Renal cortical epithelial cell (primary cell): ENCODE measurements at regions not wholly inside any gene's neighbourhood (a gene's known extent, or its start where the extent isn't known, plus 50 kb on each side); places are given as distances from the start of the nearest gene placed in this dataset.

Experiments used
- DNase-seq: peaks from one replicate; pipeline ENCODE4 v3.0.0-alpha.2; 2011; ENCODE audit warnings: low read depth

- DNase-seq: no peak
These were observed 357.1 kb upstream of the POU3F1 start for GRCh38 chr1:38403667-38404066.

- no peak for DNase-seq
These were observed 355.7 kb upstream of the POU3F1 start for GRCh38 chr1:38402230-38402815.

- DNase-seq: no peak
These were observed 350.0 kb upstream of the POU3F1 start for GRCh38 chr1:38396606-38397005.

- DNase-seq: no peak
These were observed 347.7 kb upstream of the POU3F1 start for GRCh38 chr1:38394303-38394702.

GRCh38 chr1:38392861-38393260 is 346.3 kb upstream of the POU3F1 start:
- no peak for DNase-seq

GRCh38 chr1:38381256-38381655 is 334.7 kb upstream of the POU3F1 start:
- DNase-seq: no peak

GRCh38 chr1:38376577-38376976 is 330.0 kb upstream of the POU3F1 start:
- DNase-seq: no peak

- no peak for DNase-seq
These were observed 328.4 kb upstream of the POU3F1 start for GRCh38 chr1:38375035-38375434.

GRCh38 chr1:38371505-38371844 is 324.9 kb upstream of the POU3F1 start:
- DNase-seq: no peak

- DNase-seq: no peak
These were observed 324.3 kb upstream of the POU3F1 start for GRCh38 chr1:38370716-38371504.

- DNase-seq: no peak
These were observed 318.6 kb upstream of the POU3F1 start for GRCh38 chr1:38365242-38365641.

GRCh38 chr1:38361566-38361965 is 315.0 kb upstream of the POU3F1 start:
- no peak for DNase-seq

GRCh38 chr1:38360807-38361206 is 314.2 kb upstream of the POU3F1 start:
- no peak for DNase-seq

- no peak for DNase-seq
These were observed 307.4 kb upstream of the POU3F1 start for GRCh38 chr1:38353956-38354355.

GRCh38 chr1:38352869-38353268 is 306.3 kb upstream of the POU3F1 start:
- DNase-seq: no peak

- no peak for DNase-seq
These were observed 301.0 kb upstream of the POU3F1 start for GRCh38 chr1:38347446-38348175.

GRCh38 chr1:38344716-38345115 is 298.1 kb upstream of the POU3F1 start:
- DNase-seq: no peak

GRCh38 chr1:38341694-38342093 is 295.1 kb upstream of the POU3F1 start:
- no peak for DNase-seq

GRCh38 chr1:38340409-38340808 is 293.8 kb upstream of the POU3F1 start:
- DNase-seq: no peak

GRCh38 chr1:38337711-38338110 is 291.1 kb upstream of the POU3F1 start:
- no peak for DNase-seq

GRCh38 chr1:38336961-38337360 is 290.4 kb upstream of the POU3F1 start:
- no peak for DNase-seq

GRCh38 chr1:38336301-38336923 is 289.8 kb upstream of the POU3F1 start:
- DNase-seq: no peak
